NCI-H1105 treated with DMSO at 0.1 percent for 48 hours (cell line): ENCODE measurements at regions not wholly inside any gene's neighbourhood (a gene's known extent, or its start where the extent isn't known, plus 50 kb on each side); places are given as distances from the start of the nearest gene placed in this dataset.

Experiments
- DNase-seq: peaks from one replicate; lab custom pipeline; 2025; lab: John Stamatoyannopoulos, UW

DNA sequence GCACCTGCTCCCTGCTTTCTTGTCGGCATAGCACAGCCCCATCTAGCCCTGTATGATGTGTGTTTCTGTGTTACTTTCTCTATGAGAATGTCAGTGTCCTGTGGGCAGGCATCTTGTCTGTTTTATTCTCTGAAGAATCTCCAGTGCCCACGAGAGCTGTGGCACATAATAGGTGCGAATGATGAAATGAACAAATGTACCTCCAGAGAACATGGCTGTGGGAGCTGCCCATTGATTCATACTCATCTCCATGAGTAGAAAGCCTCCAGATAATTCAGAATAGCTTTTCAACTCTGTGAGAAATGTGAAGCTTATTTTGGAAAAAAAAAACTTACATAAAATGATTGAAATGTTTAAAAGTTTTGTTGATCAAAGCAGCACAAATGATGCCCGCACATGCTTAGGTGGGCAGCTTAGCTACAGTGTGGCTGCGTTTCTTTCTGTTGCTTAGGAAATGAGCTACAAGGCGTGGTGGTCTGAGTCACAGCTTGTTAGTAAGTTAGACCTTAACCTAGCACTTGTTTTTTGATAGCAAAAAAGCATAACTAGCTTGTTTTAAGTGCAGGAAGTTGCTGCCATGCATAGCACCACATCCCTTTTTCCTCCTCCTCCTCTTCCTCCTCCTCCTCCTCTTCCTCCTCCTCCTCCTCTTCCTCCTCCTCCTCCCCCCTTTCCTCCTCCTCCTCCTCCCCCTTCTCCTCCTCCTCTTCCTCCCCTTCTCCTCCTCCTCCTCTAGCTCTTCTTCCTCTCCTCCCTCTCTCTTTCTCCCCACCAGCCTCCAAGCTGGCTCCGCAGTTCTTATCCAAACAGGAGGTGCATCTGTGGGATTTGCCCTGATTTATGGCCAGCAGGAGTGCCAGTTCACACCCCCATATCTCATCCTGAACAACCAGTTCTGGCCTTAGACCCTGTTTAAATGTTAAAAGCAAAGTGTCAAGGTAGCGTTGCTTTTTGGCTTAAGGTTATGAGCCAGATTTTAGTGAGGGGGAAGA is 221.5 kb downstream of the IRF8 start:
- no peak for DNase-seq

DNA sequence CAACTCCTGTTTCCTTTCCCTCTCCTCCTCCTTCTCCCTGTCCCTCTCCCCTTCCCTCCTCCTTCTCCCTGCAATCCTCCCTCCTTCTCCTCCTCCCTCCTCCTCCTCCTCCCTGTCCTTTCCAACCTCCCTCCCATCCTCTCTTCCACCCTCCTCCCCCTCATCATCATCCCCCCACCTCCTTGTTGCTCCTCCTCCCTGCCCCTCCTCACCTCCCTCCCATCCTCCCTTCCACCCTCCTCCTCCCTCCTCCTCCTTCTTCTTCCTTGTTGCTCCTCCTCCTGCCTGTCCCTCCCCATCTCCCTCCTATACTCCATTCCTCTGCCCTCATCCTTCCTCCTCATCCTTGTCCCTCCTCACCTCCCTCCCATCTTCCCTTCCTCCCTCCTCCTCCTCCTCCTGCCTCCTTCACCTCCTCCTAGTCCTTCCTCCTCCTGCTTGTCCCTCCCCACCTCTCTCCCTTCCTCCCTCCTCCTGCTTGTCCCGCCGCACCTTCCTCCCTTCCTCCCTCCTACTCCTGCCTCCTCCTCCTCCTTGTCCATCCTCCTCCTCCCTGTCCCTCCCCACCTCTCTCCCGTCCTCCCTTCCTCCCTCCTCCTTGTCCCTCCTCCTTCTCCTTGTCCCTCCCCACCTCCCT is 222.5 kb downstream of the IRF8 start:
- DNase-seq = no peak

DNA sequence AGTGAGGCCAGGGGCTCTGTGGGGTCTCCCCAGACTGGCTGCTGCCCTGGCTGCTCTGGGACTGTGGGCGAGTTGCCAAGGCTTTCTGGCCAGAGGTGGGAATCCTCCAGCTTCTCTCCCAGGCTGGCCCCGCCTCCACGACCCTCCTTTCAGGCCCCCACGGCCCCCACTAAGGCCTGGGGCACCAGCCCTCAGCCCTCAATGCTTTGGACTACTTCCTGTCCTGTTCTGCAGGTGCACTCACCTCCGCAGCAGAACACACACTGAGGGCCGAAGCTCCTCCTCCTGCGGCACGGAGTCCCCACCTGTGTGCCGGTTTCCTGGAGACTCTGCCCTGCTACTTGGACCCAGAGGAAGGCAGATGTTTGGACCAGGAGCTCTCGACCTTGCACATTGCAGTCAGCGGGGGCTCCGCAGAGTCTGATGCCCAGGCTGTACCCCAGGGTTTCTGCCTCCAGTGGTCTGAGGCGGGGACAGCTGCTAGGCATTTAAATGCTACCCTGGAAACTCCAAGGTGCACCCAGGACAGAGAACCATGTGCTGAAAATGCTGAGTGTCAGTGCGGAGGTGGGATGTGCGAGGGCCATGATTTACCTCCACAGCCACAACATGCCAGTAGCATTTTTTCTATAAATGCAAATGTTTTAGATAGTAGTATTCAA is 223.8 kb downstream of the IRF8 start:
- DNase-seq = no peak

DNA sequence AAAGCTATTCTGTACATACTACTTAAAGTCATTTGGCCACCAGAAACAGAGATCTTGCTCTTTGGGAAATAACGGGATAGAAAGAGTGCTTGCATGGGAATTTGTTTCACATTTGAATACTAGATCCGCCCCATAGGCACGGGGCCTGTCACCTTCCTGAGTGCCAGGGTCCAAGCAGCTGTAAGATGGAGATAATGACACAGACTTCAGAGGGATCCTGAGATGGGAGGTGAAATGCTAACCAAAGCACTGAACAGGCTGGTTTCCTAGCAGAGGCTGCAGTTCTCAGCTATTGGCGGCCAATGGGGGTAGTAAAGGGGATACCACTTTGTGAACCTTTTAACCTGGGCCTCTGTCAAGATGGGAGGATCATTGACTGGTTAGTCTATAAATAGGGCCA is 225.4 kb downstream of the IRF8 start:
- no peak for DNase-seq

DNA sequence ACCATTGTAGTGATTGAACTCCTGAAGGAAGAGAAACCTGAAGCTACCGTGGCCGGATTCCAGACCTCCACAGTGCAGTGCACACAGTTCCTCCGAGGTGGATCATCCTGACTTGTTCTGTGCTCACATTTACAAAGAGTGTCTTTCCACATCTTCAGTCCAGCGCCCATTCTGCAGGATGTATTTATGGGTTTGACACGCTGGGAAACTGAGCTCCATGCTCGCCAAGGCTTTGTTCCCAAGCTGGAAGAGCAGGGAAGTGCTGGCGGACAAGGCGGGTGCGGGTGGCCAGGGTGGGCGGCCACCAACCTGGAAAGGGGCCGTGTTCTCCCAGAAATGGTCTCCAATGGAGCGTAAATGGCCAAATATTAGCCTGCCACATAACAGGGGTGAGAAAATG is 227.9 kb downstream of the IRF8 start:
- no peak for DNase-seq

DNA sequence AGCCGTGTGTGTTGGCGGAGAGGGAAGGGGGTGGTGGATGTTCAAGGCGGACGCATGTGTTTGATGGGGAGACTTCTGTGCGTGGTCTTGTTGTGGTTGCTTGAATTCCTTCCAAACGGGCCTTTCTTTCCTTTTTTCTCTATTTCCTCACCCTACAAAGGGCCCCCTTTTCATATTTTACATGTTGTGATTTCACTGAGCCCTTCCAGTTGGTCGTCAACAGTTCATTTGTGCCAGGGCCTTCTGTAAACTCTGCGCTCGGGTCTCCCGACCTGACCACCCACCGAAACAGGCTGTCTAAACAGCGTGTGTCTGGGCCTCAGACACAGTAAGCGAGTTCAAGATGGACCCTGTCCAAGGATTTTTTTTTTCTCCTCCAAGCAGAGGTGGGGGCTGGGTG is 228.4 kb downstream of the IRF8 start:
- no peak for DNase-seq

DNA sequence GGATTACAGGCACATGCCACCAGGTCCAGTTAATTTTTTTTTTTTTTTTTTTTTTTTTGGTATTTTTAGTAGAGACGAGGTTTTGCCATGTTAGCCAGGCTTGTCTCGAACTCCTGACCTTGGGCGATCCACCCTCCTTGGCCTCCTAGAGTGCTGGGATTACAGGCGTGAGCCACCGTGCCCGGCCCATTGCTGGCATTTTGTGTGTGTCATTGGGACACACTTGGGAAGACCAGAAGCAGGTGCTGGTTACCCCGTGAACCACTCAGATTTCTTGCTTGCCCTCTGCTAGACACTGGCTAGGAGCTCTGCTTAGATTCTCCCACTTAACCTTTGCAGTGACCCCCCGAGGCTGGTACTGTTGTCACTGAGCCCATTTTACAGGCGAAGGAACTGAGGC is 229.3 kb downstream of the IRF8 start:
- no peak for DNase-seq

DNA sequence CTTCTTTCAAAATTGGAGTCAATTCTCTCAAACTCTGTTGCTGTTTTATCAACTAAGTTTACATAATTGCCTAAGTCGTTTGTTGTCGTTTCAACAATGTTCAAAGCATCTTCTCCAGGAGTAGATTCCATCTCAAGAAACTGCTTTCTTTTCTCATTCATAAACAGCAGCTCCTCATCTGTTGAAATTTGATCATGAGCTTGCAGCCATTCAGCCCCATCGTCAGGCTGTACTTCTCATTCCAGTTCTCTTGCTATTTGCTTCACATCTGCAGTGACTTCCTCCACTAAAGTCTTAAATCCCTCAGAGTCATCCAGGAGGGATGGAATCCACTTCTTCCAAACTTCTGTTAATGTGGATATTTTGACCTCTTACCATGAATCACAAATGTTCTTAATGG is 230.6 kb downstream of the IRF8 start:
- no peak for DNase-seq

DNA sequence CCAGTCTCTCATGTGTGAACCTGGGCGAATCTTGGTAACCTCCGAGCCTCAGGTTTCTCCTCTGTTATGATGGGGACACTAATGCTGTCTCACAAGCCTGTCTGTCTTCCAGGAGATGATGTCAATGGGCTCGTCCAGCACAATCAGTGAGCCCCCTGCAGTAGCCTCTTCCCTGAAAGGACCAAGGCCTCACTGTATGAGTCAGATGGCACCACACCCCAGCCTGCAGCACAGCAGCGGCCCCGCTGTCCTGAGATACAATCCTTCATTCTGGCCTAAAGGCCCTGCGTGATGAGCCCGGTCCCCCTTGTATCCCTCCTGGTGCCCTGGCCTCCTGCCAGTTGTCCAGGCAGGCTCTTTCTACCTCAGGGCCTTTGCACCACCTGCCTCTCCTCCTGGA is 234.4 kb downstream of the IRF8 start:
- DNase-seq = no peak

DNA sequence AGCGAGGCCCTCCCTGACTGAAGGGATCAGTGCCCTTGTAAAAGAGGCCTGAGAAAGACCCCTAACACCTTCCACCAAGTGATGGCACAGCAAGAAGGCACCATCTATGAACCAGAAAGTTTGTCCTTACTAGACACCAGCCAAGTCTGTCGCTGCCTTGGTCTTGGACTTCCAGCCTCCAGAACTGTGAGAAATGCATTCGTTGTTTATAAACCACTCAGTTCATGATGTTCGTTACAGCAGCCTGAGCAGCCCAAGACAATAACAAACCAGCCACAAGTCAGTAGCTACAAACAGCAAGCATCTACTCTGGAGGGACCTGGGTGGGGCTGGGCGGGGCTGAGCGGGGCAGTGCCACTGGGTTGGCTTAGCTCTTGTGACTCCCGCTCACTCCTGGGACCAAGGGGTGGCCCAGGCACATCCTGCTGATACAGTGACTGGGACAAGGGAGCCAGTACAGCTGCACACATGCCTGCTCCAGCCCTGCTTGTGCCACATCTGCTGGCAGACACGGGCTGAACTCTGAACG is 234.9 kb downstream of the IRF8 start:
- DNase-seq = no peak

DNA sequence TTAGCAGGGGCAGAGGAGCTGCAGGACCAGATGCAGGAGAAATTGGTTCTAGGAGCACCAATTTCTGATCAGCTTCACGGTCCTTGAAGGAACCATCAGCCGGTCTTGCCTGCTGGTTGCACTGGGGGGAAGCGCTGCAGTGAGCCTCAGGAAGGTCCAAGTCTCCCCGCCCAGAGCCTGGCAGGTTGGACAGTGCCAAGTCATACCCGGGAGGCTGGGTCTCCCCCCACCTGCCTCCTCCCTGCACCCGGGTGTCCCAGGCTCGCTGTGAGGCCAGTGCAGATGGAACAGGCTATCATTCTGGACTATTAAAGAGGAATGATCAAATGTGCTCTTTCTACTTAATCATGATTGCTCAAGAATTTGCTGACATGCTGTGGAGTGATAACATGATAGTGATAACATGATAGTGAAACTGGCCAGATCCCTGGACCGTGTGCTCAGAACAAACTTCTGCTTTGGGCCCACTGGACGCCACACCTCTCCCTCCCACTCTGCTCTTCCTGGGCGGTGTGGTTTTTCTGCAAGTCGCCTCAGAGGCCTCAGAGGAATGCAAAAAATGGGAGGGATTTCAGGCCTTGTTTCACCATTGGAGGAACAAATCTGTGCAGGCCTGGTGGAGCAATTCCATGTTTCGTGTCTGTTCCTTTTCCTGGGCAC is 236.0 kb downstream of the IRF8 start:
- no peak for DNase-seq

DNA sequence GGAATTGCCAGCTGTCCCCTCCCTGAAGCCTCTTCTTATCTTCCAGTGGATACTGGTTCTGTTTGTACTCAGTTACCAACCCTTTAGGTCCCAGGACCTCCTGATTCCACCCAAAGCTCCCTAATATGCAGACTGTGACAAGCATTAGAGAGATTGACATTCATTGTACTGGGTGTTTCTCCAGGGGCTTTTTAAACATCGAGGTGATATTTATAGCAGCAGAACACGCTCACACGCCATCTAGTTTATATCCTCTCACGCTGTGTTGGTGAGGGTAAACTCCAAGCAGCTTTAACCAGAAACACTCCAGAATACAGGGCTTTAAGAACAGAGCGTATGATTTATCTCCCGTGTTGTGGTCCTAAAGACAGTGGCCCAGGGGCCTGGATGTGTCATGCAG is 238.4 kb downstream of the IRF8 start:
- no peak for DNase-seq

DNA sequence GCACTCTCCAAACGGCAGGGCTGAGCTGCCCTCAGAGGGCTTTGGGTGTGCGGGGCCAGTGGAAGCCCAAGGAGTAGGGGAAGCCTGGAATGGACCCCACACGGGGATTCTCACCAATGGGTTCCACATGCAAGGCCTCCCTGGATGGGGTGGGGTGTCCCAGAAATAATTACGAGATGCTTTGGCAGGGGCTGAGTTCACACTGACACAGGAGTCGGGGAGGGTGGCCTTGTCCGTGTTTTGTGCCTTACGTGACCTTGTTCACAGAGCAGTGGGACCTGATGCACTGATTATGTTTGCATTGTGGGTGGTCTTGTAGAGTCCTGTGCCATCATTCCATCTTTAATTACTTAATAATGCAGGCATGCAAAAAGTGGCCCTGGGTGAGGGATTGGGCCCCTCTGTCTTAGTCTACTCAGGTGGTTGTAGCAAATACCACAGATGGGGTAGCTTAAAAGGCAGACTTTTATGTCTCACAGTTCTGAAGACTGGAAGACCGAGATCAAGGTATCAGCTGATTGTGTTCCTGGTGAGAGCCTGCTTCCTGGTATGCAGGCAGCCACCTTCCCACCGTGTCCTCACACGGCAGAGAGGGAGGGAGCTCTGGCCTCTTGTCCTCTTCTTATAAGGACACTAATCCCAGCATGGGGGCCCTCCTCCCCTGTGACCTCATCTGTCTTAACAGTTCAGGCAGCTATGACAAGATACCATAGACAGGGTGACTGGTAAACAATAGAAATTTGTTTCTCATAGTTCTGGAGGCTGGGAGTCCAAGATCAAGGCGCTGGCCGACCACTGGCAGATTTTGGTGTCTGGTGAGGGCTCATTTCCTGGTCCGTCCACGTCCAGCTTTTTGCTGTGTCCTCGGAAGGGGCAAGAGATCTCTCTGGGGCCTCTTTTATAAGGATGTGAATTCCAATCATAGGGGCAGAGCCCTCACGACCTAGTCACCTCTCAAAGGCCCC is 239.4 kb downstream of the IRF8 start:
- no peak for DNase-seq

DNA sequence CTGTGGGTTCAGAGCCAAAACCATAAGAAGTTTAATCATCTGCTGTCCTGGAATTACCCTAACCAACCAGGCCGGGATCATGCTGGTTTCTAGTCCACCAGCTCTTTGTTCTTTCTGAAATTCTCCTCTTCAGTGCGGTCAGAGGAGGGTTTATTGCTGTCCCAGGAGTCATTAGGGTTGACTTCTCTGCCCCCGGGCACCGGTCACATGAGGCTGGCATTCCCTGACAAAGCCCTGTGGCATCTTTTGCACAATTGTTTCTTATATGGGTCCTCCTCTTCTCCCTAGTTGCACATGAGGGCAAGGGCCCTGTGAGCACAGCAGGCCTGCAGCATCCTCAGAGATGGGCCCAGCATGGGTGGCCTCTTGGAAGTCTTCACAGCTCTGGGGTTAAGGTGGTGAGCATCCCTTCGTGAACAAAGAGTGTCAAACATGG is 243.9 kb downstream of the IRF8 start:
- no peak for DNase-seq

DNA sequence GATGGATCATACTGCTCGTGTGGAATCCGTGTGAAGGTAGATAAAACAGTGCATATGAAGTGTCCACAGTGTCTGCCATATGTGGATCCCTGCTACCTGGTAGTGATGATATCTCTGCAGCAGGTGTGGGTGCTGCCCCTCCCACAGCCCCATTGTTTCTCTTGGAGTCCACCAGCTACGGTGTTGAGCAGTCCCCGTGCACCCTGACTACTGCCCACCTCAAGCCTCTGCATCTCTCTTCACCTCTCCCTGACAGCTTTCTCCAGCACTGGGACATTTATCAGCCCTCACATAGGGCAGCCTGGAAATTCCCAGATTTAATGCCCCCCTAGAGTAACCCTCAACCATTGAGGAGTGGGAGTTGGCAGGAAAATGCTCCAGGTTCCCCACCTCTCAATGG is 244.7 kb downstream of the IRF8 start:
- no peak for DNase-seq

DNA sequence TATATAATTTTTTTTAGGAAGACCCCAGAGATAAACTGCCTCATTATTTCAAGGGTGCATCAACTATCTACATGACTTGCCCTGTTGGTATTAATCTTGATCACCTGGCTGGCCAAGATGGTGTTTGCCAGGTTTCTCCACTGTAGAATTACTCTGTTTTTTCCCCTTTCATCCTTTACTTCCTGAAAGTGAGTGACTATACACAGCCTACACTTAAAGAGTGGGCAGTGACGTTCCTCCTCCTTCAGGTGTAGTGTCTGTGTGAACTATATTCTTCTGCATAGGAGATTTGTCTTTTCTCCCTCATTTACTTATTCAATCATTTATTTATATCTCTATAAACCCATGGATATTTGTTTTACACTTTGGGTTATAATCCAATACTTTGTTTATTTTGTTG is 246.7 kb downstream of the IRF8 start:
- DNase-seq = no peak

DNA sequence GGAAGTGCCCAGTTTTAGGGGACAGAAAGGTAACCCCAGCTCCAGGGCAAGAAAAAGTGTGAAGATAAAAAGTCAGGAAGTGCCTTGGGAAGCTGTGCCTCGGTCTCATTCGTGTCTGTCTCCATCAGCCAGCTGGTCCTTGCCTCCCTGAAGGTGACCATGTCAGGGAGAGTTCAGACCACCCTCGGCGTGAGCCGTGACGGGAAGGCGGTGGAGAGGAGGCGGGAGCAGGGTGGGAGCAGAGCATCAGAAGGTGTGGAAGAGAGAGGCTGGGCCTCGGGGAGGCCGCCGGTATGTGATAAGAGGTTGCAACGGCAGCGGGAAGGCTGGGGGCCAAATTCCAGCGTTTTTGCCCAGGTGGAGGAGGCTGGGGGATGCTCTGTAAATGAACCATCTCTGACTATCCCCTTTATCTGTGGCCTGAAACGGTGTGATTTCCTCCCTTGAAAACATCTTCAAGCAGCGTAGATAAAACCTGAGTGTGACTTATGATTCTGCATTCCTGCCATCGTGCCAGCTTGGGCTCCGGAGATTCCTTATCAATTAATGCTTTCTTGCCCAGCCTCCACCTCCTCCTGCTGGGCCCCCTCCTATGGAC is 251.8 kb downstream of the IRF8 start:
- no peak for DNase-seq

DNA sequence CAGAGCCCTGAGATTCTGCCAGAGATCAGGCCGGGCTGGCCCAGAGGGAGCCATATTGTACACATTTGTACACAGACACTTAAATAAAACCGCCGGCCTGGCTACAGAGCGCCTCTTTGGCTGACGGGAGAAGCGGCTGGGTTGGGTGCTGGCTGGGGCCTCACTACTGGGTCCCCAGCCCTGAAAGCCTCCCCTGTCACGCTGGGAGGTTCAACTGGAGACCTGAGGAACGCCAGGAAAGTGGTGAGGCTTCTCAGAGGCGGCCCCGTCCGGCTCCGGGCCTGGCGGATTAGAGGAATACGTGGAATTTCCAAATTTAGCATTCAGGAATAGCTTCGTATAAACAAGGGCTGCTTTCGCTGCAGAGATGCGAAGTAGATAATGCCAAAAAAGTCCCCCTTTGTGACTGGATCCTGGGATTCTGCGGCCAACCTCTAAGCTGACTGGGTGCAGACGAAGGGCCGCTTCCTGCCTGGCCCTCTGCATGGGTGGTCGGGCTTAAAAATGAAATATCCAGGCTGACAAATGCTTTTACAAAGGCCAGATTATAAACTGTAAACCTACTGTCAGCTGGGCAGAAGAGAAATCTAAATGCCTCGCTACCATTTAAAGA is 252.4 kb downstream of the IRF8 start:
- DNase-seq = no peak

DNA sequence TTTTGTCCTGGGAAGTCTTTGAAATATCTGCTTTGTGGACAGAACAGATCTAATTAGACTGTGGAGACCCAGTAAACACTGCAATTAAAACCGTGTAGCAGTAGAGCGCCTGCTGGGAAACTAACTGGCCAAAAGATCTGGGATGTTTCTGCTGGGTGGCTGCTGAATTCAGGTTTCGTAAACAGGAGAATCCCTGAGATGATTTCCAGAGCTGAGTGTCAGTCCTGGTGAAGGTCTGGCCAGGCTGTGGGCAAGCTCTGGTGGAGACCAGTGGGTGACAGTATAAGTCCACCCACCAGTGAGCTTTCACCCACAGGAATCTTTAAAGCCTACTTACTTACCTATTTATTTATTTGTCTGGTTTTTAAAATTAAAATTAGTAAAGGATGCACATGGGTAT is 257.2 kb downstream of the IRF8 start:
- no peak for DNase-seq

DNA sequence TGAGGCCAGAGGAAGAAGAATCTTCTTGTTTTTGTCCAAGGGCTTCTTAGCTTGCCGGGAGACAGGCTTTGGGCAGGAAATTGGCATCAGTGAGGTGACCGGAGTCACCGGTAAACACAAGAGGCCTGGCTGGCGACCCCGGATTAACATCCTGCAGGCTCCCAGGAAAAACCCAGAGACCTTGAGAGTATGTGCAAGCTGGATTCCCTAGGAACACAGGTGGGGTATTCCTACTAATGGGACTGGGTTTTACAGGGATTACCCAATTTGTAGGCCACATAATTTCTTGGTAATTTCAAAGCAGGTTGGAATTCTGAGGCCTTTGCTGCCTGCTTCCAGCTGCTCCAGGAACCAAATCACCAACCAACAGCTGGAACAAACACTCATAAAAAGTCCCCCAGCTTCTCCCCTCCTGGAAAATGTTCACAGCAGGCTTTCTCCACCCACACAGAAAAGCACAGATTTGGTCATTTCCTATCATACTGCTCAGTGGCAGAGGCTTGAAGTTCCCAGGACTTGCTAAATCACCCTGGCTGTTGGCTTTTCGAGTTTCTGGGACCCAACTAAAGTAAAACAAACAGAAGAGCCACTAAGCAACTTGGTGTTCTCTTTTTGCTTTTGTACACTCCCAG is 258.8 kb downstream of the IRF8 start:
- no peak for DNase-seq
